MCF 10A (cell line): ENCODE measurements at regions not wholly inside any gene's neighbourhood (a gene's known extent, or its start where the extent isn't known, plus 50 kb on each side); places are given as distances from the start of the nearest gene placed in this dataset.

Source experiments
- BruUV-seq: library from RNA; stranded (reverse); fragments of 400-500 nt; replicated peaks from 2 replicates; lab custom pipeline; 2021; lab: Mats Ljungman, UMichigan
- CTCF ChIA-PET: fragments of 300-600 bp; sonication (Branson Sonifier 250); formaldehyde crosslinking; extraction: SDS; loops from one replicate; lab custom pipeline; 2021; ENCODE audit warnings: antibody characterized with exemption, inconsistent platforms; lab: Yijun Ruan, JAX
- POLR2A ChIA-PET: fragments of 300-600, 350-650 bp; sonication (Branson Sonifier 250); formaldehyde crosslinking; extraction: SDS; loops from one replicate; lab custom pipeline; 2020; ENCODE audit warnings: antibody characterized with exemption, inconsistent platforms; lab: Yijun Ruan, JAX
- DNase-seq: peaks from one replicate; pipeline ENCODE4 v3.0.0-alpha.2; 2018; ENCODE audit not compliant: unreplicated experiment
- H3K27ac Mint-ChIP-seq: one replicate; pipeline ENCODE4 v1.8.0; 2022; ENCODE audit warnings: mild to moderate bottlenecking, low read depth, mixed read lengths; ENCODE audit not compliant: unreplicated experiment
- H3K27me3 Mint-ChIP-seq: one replicate; pipeline ENCODE4 v1.8.0; 2022; ENCODE audit warnings: mixed read lengths; ENCODE audit not compliant: insufficient read depth, unreplicated experiment
- H3K36me3 Mint-ChIP-seq: one replicate; pipeline ENCODE4 v1.8.0; 2022; ENCODE audit warnings: mild to moderate bottlenecking, moderate library complexity, mixed read lengths; ENCODE audit not compliant: insufficient read depth, unreplicated experiment
- H3K4me1 Mint-ChIP-seq: one replicate; pipeline ENCODE4 v1.8.0; 2022; ENCODE audit warnings: mixed read lengths; ENCODE audit not compliant: insufficient read depth, unreplicated experiment
- H3K4me3 Mint-ChIP-seq: one replicate; pipeline ENCODE4 v1.8.0; 2022; ENCODE audit warnings: mild to moderate bottlenecking, moderate library complexity, mixed read lengths; ENCODE audit not compliant: unreplicated experiment
- H3K9me3 Mint-ChIP-seq: one replicate; pipeline ENCODE4 v1.8.0; 2022; ENCODE audit warnings: mixed read lengths; ENCODE audit not compliant: unreplicated experiment
- CTCF ChIP-seq: fragments of 200-600 bp; IDR thresholded peaks from one replicate; pipeline ENCODE4 v1.8.0; 2022; ENCODE audit warnings: antibody characterized with exemption, mild to moderate bottlenecking; ENCODE audit not compliant: unreplicated experiment
- intact Hi-C: fragments of 100-400 bp; cut with micrococcal nuclease; formaldehyde crosslinking; loops from 2 replicates; pipeline ENCODE4 v1.14.1; 2022

DNA sequence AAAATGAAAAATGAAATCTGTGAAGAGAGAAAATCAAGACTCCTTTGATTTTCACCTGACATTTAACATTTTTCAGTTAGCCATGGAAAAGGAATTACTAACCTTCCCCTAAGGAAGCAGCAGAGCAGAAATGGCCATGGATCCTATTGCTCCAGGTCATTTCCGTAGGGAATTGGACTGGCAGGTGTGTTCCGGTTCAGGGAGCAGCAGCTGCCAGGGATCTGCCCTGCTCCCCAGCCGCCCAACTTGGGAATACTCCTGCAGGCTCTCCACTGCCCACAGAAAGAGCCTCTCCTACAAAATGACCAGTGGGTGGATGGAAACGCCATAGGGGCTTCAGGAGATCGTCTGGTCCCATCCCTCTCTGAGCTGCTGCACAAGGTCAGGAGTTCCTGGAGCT lies 86.0 kb upstream of the MAPK4 start:
- Mint-ChIP-seq H3K27ac (no peak overlapping the region), H3K27me3 (peaks cover 66% of the 10 kb centered on the region), H3K4me1 (peaks cover 7% of the 10 kb centered on the region), H3K9me3 (no peaks in the 10 kb centered on the region), H3K4me3 (no peak overlapping the region), H3K36me3 (no peaks in the 10 kb centered on the region)
- intact Hi-C loops: no loop called here
- no TSS peak for BruUV-seq
- POLR2A ChIA-PET: interaction anchor here (0.7 kb wide), 1 partner anchor 247 kb away, joined by 3 read pairs; no protein-coding TSS in a partner anchor
- CTCF ChIA-PET: interaction anchor here (0.6 kb wide), 1 partner anchor 977 kb away, joined by 3 read pairs; no protein-coding TSS in a partner anchor
- no peak for DNase-seq
- TF ChIP-seq CTCF: no peak

DNA sequence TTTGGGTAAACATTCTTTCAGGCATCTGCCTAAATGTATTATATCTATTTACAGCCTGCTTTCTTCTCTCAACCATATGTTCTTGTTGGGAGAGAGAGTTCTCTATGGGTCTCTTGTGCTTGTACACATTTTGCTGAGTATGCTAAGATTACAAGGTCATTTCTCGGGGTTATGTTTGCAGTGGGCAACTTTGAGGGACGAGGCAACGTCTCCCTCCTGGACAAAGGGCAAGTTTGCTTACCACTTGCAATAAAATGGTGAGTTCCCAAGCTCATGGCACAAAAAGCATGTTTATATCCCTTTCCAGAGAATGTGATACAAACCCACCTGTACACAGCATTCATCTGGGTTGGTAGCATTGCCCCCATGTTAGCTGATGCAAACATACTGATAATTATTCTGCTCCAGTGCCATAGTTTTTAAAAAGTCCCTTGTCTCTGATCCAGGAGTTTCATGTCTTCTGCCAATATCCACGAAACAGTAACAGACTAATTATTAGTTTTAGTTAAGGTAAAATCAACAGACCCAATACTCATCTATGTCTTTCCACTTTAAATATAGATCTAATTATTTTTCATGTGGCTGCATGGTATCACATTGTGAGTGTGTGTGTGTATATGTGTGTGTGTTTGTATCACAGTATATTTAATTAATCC lies 84.2 kb upstream of the MAPK4 start:
- Mint-ChIP-seq H3K36me3 (no peaks in the 10 kb centered on the region), H3K4me1 (no peaks in the 10 kb centered on the region), H3K4me3 (no peak overlapping the region), H3K27ac (no peak overlapping the region), H3K9me3 (no peaks in the 10 kb centered on the region), H3K27me3 (peaks cover 68% of the 10 kb centered on the region)
- no peak for TF ChIP-seq CTCF
- DNase-seq: no peak
- intact Hi-C loops: no loop called here
- ChIA-PET POLR2A (no interaction called here), CTCF (no interaction called here)
- no TSS peak for BruUV-seq

GRCh38 chr18:50492097-50492496 lies 67.8 kb upstream of the MAPK4 start:
- Mint-ChIP-seq H3K36me3 (no peaks in the 10 kb centered on the region), H3K9me3 (no peaks in the 10 kb centered on the region)

DNA sequence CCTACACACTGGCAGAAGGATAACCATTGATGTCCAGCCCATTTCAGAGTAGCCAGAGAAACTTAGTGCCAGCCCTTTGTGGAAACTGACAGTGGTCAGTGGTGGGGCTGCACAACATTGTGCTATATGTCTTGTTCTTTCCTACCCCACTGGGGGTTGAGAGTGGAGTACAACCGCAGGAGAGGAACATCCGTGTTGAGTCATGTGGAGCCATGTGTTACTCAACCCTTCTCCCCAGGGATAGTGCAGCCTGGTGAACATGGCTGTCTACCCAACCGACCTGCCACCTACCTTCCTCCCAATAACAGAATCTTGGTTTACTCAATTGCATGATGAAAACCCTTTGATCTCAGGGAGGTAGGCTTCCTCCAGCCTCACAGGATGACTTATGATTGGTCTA lies 65.3 kb upstream of the MAPK4 start:
- intact Hi-C loops: no loop called here
- no peak overlapping the region for H3K27ac Mint-ChIP-seq
- ChIA-PET POLR2A (interaction anchor here (0.6 kb wide), 1 partner anchor 1134 kb away, joined by 3 read pairs; no protein-coding TSS in a partner anchor), CTCF (interaction anchor here (0.5 kb wide), 1 partner anchor 1276 kb away, joined by 3 read pairs; no protein-coding TSS in a partner anchor)
- no peak overlapping the region for H3K4me3 Mint-ChIP-seq
- peaks cover 33% of the 10 kb centered on the region for H3K27me3 Mint-ChIP-seq
- peak; percentile 3 for DNase-seq
- H3K36me3 Mint-ChIP-seq: no peaks in the 10 kb centered on the region
- no peaks in the 10 kb centered on the region for H3K9me3 Mint-ChIP-seq
- BruUV-seq: no TSS peak
- TF ChIP-seq CTCF: no peak
- H3K4me1 Mint-ChIP-seq: no peaks in the 10 kb centered on the region

More at GRCh38 chr18:50492097-50492496, 67.8 kb upstream of the MAPK4 start:
- ChIA-PET POLR2A (no interaction called here), CTCF (no interaction called here)
- no peak overlapping the region for H3K27ac Mint-ChIP-seq
- peaks cover 9% of the 10 kb centered on the region for H3K27me3 Mint-ChIP-seq
- no peak for DNase-seq
- no peaks in the 10 kb centered on the region for H3K4me1 Mint-ChIP-seq
- intact Hi-C loops: no loop called here
- TF ChIP-seq CTCF: no peak
- BruUV-seq: no TSS peak
- no peak overlapping the region for H3K4me3 Mint-ChIP-seq
